ENCODE measurements at regions not wholly inside any gene's neighbourhood (a gene's known extent, or its start where the extent isn't known, plus 50 kb on each side); places are given as distances from the start of the nearest gene placed in this dataset.

DNA sequence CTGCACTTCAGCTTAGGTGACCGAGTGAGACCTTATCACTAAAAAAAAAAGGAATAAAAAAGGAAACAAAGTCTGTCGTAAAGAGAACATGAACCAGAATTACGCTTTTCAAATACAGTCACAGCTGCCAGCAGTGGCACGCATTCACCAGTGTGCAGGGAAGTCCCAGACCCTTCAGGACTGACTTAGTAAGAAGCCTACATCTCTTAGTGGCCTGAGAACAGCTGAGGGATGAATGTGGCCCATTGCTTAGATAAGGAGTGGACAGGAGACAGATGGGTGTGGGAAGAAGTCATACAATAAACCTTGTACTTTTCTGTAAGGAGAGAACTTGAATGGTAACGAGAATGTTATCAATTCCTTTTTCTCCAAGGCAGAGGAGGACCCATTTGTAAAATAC is 178.5 kb downstream of the JCAD start:
- no peak for DNase-seq (ENCODE audit: low read depth, low spot score)
- Histone ChIP-seq H2AFZ (ENCODE audit: control insufficient read depth, low read depth, low read length) (no peak overlapping the region), H3K9me3 (replicated peaks; ENCODE audit: control insufficient read depth, insufficient read depth, low read length) (no peaks in the 10 kb centered on the region; the same call in 2 of the 3 replicates), H3K9ac (ENCODE audit: control insufficient read depth, insufficient read depth, low read length) (no peak overlapping the region), H3K4me3 (no peak overlapping the region), H3K4me1 (ENCODE audit: control insufficient read depth, insufficient read depth, low read length) (no peaks in the 10 kb centered on the region), H3K27me3 (replicated peaks in 1 of 2; ENCODE audit: control insufficient read depth in 2 of 2, insufficient read depth in 2 of 2, low read length in 1 of 2) (peaks cover 3 to 6% of the 10 kb centered on the region in 2 experiments; a peak in 1 of 4 replicates), H3K27ac (ENCODE audit: control insufficient read depth, insufficient read depth) (no peak overlapping the region), H3K4me2 (ENCODE audit: control insufficient read depth, insufficient read depth) (no peak overlapping the region), H3K79me2 (ENCODE audit: control insufficient read depth, insufficient read depth, low read length) (no peaks in the 10 kb centered on the region), H3K36me3 (ENCODE audit: control insufficient read depth in 2 of 2, insufficient read depth in 2 of 2, low read length in 1 of 2) (no peaks in the 10 kb centered on the region), H4K20me1 (ENCODE audit: control insufficient read depth, insufficient read depth) (no peaks in the 10 kb centered on the region)
- CTCF ChIA-PET: no interaction called here
- in situ Hi-C loops (cut with MboI) (no loop called here), intact Hi-C loops (cut with micrococcal nuclease; ENCODE audit: unreplicated experiment) (loop anchor here (10.0 kb wide), 1 partner anchor 56 kb away; no protein-coding TSS in a partner anchor)
- BruUV-seq (replicated peaks): no TSS peak
- SMC1A ChIA-PET (ENCODE audit: uncharacterized antibody, unreplicated experiment): no interaction called here
- RAD21 ChIA-PET (ENCODE audit: unreplicated experiment): no interaction called here
- ATAC-seq: no peak
- WGBS (ENCODE audit: insufficient coverage, insufficient replicate concordance, low lambda C conversion rate, missing lambda C conversion rate): 12% methylated on average over 5 of the region's 5 CpGs
- FAIRE-seq: no peak
- POLR2A ChIA-PET: no interaction called here
- TF ChIP-seq ZZZ3 (IDR thresholded peaks at IDR 0.05; ENCODE audit: control insufficient read depth, insufficient read length, low read depth): no peak
- no peak for TF ChIP-seq PML (IDR thresholded peaks at IDR 0.05; ENCODE audit: low read length)
- no peak for TF ChIP-seq ZBTB4 (CRISPR knock-in tag; IDR thresholded peaks at IDR 0.05)
- TF ChIP-seq POLR2A (IDR thresholded peaks at IDR 0.05; ENCODE audit: low read depth, low read length): no peak
- no peak for TF ChIP-seq PAX8 (IDR thresholded peaks at IDR 0.05)
- TF ChIP-seq RELA (IDR thresholded peaks at IDR 0.05; ENCODE audit: borderline replicate concordance, partially characterized antibody): no peak
- no peak for TF ChIP-seq SIX5 (IDR thresholded peaks at IDR 0.05; ENCODE audit: low read depth, low read length, severe bottlenecking)
- TF ChIP-seq, protein P1, sequence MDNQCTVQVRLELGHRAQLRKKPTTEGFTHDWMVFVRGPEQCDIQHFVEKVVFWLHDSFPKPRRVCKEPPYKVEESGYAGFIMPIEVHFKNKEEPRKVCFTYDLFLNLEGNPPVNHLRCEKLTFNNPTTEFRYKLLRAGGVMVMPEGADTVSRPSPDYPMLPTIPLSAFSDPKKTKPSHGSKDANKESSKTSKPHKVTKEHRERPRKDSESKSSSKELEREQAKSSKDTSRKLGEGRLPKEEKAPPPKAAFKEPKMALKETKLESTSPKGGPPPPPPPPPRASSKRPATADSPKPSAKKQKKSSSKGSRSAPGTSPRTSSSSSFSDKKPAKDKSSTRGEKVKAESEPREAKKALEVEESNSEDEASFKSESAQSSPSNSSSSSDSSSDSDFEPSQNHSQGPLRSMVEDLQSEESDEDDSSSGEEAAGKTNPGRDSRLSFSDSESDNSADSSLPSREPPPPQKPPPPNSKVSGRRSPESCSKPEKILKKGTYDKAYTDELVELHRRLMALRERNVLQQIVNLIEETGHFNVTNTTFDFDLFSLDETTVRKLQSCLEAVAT (IDR thresholded peaks at IDR 0.05): no peak
- TF ChIP-seq, protein P2, sequence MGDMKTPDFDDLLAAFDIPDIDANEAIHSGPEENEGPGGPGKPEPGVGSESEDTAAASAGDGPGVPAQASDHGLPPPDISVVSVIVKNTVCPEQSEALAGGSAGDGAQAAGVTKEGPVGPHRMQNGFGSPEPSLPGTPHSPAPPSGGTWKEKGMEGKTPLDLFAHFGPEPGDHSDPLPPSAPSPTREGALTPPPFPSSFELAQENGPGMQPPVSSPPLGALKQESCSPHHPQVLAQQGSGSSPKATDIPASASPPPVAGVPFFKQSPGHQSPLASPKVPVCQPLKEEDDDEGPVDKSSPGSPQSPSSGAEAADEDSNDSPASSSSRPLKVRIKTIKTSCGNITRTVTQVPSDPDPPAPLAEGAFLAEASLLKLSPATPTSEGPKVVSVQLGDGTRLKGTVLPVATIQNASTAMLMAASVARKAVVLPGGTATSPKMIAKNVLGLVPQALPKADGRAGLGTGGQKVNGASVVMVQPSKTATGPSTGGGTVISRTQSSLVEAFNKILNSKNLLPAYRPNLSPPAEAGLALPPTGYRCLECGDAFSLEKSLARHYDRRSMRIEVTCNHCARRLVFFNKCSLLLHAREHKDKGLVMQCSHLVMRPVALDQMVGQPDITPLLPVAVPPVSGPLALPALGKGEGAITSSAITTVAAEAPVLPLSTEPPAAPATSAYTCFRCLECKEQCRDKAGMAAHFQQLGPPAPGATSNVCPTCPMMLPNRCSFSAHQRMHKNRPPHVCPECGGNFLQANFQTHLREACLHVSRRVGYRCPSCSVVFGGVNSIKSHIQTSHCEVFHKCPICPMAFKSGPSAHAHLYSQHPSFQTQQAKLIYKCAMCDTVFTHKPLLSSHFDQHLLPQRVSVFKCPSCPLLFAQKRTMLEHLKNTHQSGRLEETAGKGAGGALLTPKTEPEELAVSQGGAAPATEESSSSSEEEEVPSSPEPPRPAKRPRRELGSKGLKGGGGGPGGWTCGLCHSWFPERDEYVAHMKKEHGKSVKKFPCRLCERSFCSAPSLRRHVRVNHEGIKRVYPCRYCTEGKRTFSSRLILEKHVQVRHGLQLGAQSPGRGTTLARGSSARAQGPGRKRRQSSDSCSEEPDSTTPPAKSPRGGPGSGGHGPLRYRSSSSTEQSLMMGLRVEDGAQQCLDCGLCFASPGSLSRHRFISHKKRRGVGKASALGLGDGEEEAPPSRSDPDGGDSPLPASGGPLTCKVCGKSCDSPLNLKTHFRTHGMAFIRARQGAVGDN (IDR thresholded peaks at IDR 0.05): no peak
- no peak for TF ChIP-seq SPI1 (IDR thresholded peaks at IDR 0.05; ENCODE audit: borderline replicate concordance, insufficient read depth, low read depth, low read length)
- TF ChIP-seq, protein P3, sequence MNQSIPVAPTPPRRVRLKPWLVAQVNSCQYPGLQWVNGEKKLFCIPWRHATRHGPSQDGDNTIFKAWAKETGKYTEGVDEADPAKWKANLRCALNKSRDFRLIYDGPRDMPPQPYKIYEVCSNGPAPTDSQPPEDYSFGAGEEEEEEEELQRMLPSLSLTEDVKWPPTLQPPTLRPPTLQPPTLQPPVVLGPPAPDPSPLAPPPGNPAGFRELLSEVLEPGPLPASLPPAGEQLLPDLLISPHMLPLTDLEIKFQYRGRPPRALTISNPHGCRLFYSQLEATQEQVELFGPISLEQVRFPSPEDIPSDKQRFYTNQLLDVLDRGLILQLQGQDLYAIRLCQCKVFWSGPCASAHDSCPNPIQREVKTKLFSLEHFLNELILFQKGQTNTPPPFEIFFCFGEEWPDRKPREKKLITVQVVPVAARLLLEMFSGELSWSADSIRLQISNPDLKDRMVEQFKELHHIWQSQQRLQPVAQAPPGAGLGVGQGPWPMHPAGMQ (IDR thresholded peaks at IDR 0.05; ENCODE audit: borderline replicate concordance): no peak
- TF ChIP-seq KAT2A (conservative IDR thresholded peaks at IDR 0.05; ENCODE audit: control insufficient read depth, low read depth, low read length): no peak
